ENCODE measurements at regions not wholly inside any gene's neighbourhood (a gene's known extent, or its start where the extent isn't known, plus 50 kb on each side); places are given as distances from the start of the nearest gene placed in this dataset.

GRCh38 chr18:65955747-65956146 lies 204.9 kb downstream of the CDH7 start:
- no peak for ATAC-seq
- no peak for DNase-seq (ENCODE audit: low spot score)
- H3K36me3 Mint-ChIP-seq: no peaks in the 10 kb centered on the region
- no peak for TF ChIP-seq PRDM15 (CRISPR knock-in tag; IDR thresholded peaks at IDR 0.05)
- no peak for TF ChIP-seq SP1 (CRISPR knock-in tag; conservative IDR thresholded peaks at IDR 0.05)
- no peak for TF ChIP-seq GTF2I (CRISPR knock-in tag; conservative IDR thresholded peaks at IDR 0.05)
- no peak for TF ChIP-seq GABPB1 (CRISPR knock-in tag; IDR thresholded peaks at IDR 0.05)
- no peak for TF ChIP-seq KAT7 (CRISPR knock-in tag; IDR thresholded peaks at IDR 0.05; ENCODE audit: borderline replicate concordance)
- no peak for TF ChIP-seq ZNF416 (CRISPR knock-in tag; IDR thresholded peaks at IDR 0.05)
- no peak for TF ChIP-seq MLX (CRISPR knock-in tag; IDR thresholded peaks at IDR 0.05)
- TF ChIP-seq TEAD4 (CRISPR knock-in tag; IDR thresholded peaks at IDR 0.05): no peak
- TF ChIP-seq IRF1 (CRISPR knock-in tag; IDR thresholded peaks at IDR 0.05): no peak
- no peak for TF ChIP-seq ZNF138 (CRISPR knock-in tag; conservative IDR thresholded peaks at IDR 0.05)
- no peak for TF ChIP-seq NR2C2 (CRISPR knock-in tag; IDR thresholded peaks at IDR 0.05)
- TF ChIP-seq CTCF (IDR thresholded peaks at IDR 0.05): no peak
- no peak for TF ChIP-seq ATF2 (CRISPR knock-in tag; IDR thresholded peaks at IDR 0.05; ENCODE audit: borderline replicate concordance, low read depth)
- no peak for TF ChIP-seq CREM (CRISPR knock-in tag; IDR thresholded peaks at IDR 0.05)
- TF ChIP-seq HMGA2 (CRISPR knock-in tag; IDR thresholded peaks at IDR 0.05): no peak
- no peak for TF ChIP-seq ZNF512 (CRISPR knock-in tag; IDR thresholded peaks at IDR 0.05; ENCODE audit: borderline replicate concordance)
- TF ChIP-seq TP53 (CRISPR knock-in tag; IDR thresholded peaks at IDR 0.05): no peak
- no peak for TF ChIP-seq NFATC4 (CRISPR knock-in tag; IDR thresholded peaks at IDR 0.05)
- H3K4me3 Mint-ChIP-seq: no peak overlapping the region
- ChIA-PET CTCF (no interaction called here), POLR2A (no interaction called here)
- no peak overlapping the region for H3K27ac Mint-ChIP-seq
- 0 out of 2 replicates have a peak, but pooled peaks cover 5% of the 10 kb centered on the region for H3K9me3 Mint-ChIP-seq
- H3K4me1 Mint-ChIP-seq: no peaks in the 10 kb centered on the region
- no peaks in the 10 kb centered on the region for H3K27me3 Mint-ChIP-seq (ENCODE audit: low read depth)

Data from WTC11 (cell line).